ENCODE measurements at regions not wholly inside any gene's neighbourhood (a gene's known extent, or its start where the extent isn't known, plus 50 kb on each side); places are given as distances from the start of the nearest gene placed in this dataset.

DNA sequence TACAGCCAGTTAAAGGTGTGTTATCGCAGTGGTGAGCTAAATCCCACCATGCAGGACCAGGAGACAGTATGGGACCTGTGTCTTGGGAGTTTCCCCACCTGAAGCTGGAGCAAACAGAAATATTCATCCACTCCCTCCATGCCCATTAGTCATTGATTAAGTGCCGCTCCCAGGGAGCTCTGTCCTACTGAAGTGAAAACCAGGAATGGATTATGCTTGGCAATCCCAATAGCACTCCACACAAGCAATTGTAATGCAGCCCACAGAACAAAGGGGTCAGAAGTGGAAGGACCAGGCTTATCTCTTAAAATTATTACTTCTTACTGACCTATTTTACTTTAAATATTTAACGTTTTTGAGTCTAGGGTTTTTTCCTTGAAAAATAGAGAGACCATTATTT lies 1005.4 kb downstream of the ADGRL2 start:
- H3K4me3 ChIP-seq (ENCODE audit: low read depth, low read length): no peak overlapping the region
- no peak for DNase-seq (ENCODE audit: low read depth)
- no peak for TF ChIP-seq POLR2A (IDR thresholded peaks at IDR 0.05; ENCODE audit: extremely low read depth, insufficient read length)
- TF ChIP-seq, protein P1, sequence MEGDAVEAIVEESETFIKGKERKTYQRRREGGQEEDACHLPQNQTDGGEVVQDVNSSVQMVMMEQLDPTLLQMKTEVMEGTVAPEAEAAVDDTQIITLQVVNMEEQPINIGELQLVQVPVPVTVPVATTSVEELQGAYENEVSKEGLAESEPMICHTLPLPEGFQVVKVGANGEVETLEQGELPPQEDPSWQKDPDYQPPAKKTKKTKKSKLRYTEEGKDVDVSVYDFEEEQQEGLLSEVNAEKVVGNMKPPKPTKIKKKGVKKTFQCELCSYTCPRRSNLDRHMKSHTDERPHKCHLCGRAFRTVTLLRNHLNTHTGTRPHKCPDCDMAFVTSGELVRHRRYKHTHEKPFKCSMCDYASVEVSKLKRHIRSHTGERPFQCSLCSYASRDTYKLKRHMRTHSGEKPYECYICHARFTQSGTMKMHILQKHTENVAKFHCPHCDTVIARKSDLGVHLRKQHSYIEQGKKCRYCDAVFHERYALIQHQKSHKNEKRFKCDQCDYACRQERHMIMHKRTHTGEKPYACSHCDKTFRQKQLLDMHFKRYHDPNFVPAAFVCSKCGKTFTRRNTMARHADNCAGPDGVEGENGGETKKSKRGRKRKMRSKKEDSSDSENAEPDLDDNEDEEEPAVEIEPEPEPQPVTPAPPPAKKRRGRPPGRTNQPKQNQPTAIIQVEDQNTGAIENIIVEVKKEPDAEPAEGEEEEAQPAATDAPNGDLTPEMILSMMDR (IDR thresholded peaks at IDR 0.05; ENCODE audit: low read depth, low read length): no peak

DNA sequence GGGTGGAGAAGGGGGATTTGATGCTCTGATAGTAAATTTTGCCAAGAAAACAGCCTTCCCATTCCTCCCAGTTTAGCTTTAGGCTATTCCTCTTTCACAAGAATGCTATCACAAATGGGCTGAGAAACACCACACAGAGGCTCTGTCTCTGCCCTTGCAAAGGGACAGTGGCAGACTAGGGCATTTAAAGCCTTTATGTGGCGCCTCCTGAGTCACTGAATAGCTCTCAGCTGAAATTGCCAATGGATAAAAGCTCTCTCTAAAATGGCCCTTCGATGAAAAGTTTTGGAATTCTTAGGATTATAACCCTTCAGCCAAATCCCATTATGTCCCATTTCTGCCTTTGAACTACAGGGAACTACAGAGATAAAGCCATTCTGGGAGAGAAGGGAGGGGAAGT lies 1000.4 kb downstream of the ADGRL2 start:
- DNase-seq (ENCODE audit: low read depth): no peak
- TF ChIP-seq MYC (IDR thresholded peaks at IDR 0.05; ENCODE audit: low read depth, low read length) (no peak), MAX (IDR thresholded peaks at IDR 0.05; ENCODE audit: low read depth, low read length) (no peak), POLR2A (IDR thresholded peaks at IDR 0.05; ENCODE audit: extremely low read depth, insufficient read length) (no peak)
- TF ChIP-seq, protein P1 (IDR thresholded peaks at IDR 0.05; ENCODE audit: low read depth, low read length): no peak
- H3K4me3 ChIP-seq (ENCODE audit: low read depth, low read length): no peak overlapping the region

DNA sequence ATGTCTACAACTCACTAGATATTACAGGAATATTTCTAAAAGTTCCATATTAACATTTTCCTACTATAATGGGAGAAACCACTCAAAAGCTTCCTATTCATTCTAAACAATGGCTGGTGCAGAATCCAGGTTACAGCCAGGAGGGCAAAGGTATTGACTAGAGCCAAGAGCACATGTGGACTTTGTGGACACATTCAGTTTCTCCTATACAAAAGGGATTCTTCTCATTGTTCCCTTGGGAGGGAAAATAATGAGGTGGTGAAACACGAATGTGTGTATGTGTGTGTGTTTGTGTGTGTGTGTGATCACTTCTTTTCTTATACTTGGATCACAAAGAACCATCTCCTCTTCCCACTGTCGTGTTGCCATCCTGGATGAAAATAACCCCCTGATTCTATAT lies 1000.0 kb downstream of the ADGRL2 start:
- no peak for DNase-seq (ENCODE audit: low read depth)
- TF ChIP-seq MYC (IDR thresholded peaks at IDR 0.05; ENCODE audit: low read depth, low read length): no peak
- no peak for TF ChIP-seq MAX (IDR thresholded peaks at IDR 0.05; ENCODE audit: low read depth, low read length)
- TF ChIP-seq POLR2A (IDR thresholded peaks at IDR 0.05; ENCODE audit: extremely low read depth, insufficient read length): no peak
- TF ChIP-seq, protein P1 (IDR thresholded peaks at IDR 0.05; ENCODE audit: low read depth, low read length): no peak
- no peak overlapping the region for H3K4me3 ChIP-seq (ENCODE audit: low read depth, low read length)

DNA sequence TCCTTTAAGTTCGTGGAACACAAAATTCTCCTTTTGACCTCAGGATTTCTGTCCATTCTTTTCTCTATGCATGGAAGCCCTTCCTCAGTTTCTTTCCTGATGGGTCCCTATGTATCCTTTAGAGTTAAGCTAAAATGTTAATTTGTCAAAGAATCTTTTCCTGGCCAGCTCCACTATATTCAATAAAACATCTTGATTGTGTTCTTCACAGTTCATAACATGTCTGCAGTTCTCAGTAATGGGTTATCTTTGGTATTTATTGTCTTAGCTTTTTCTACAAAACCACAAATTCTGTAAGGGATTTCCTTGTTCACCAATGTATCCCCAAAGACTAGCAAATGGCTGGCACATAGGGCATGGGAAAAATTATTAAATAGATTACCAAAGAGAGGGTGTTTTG lies 998.5 kb downstream of the ADGRL2 start:
- no peak for DNase-seq (ENCODE audit: low read depth)
- H3K4me3 ChIP-seq (ENCODE audit: low read depth, low read length): no peak overlapping the region
- TF ChIP-seq MYC (IDR thresholded peaks at IDR 0.05; ENCODE audit: low read depth, low read length): no peak
- TF ChIP-seq, protein P1 (IDR thresholded peaks at IDR 0.05; ENCODE audit: low read depth, low read length): no peak
- no peak for TF ChIP-seq MAX (IDR thresholded peaks at IDR 0.05; ENCODE audit: low read depth, low read length)
- TF ChIP-seq POLR2A (IDR thresholded peaks at IDR 0.05; ENCODE audit: extremely low read depth, insufficient read length): no peak

- peak; percentile 67 for DNase-seq (ENCODE audit: low read depth)
Measured at GRCh38 chr1:82795508-82796149, 994.9 kb downstream of the ADGRL2 start.

More at GRCh38 chr1:82795508-82796149, 994.9 kb downstream of the ADGRL2 start:
- TF ChIP-seq, protein P1 (IDR thresholded peaks at IDR 0.05; ENCODE audit: low read depth, low read length): no peak
- TF ChIP-seq MAX (IDR thresholded peaks at IDR 0.05; ENCODE audit: low read depth, low read length): no peak
- no peak for TF ChIP-seq POLR2A (IDR thresholded peaks at IDR 0.05; ENCODE audit: extremely low read depth, insufficient read length)
- no peak for TF ChIP-seq MYC (IDR thresholded peaks at IDR 0.05; ENCODE audit: low read depth, low read length)
- no peak overlapping the region for H3K4me3 ChIP-seq (ENCODE audit: low read depth, low read length)

All from NB4 (cell line).